Left ventricle myocardium inferior (tissue), 1 donor: ENCODE measurements at regions not wholly inside any gene's neighbourhood (a gene's known extent, or its start where the extent isn't known, plus 50 kb on each side); places are given as distances from the start of the nearest gene placed in this dataset.

ENCODE experiments used
- DNase-seq: peaks from one replicate; pipeline ENCODE4 v3.0.0-alpha.2; 2020
- H3K27ac ChIP-seq: fragments of 200-600 bp; replicated peaks from 2 replicates; pipeline ENCODE4 v1.8.0; 2021
- H3K27me3 ChIP-seq: fragments of 200-600 bp; 2 replicates; pipeline ENCODE4 v1.8.0; 2021; ENCODE audit warnings: low read depth
- H3K36me3 ChIP-seq: fragments of 200-600 bp; 2 replicates; pipeline ENCODE4 v1.8.0; 2021
- H3K4me1 ChIP-seq: fragments of 200-600 bp; 2 replicates; pipeline ENCODE4 v1.8.0; 2021
- H3K4me3 ChIP-seq: fragments of 200-600 bp; 2 replicates; pipeline ENCODE4 v1.8.0; 2021; ENCODE audit warnings: mild to moderate bottlenecking, moderate library complexity
- H3K9me3 ChIP-seq: fragments of 200-600 bp; replicated peaks from 2 replicates; pipeline ENCODE4 v1.8.0; 2021
- CTCF ChIP-seq: fragments of 200-600 bp; IDR thresholded peaks from 2 replicates; pipeline ENCODE4 v1.8.0; 2021; ENCODE audit warnings: antibody characterized with exemption, mild to moderate bottlenecking, borderline replicate concordance
- intact Hi-C: fragments of 100-400 bp; cut with micrococcal nuclease; formaldehyde crosslinking; loops from one replicate; pipeline ENCODE4 v1.11.0; 2022
- donor health status: DM: no; HTN: yes; CAD: no; lungs with severe emphysema.

- intact Hi-C loops = no loop called here
- peak; percentile 57 for DNase-seq
- Histone ChIP-seq H3K36me3 (no peaks in the 10 kb centered on the region), H3K27me3 (no peaks in the 10 kb centered on the region), H3K4me3 (peak overlapping the region; percentile 19), H3K9me3 (no peaks in the 10 kb centered on the region), H3K4me1 (peaks cover 25% of the 10 kb centered on the region), H3K27ac (peak overlapping the region; percentile 89)
- TF ChIP-seq CTCF = no peak
Observed at GRCh38 chr16:85514598-85515318, 98.4 kb upstream of the GSE1 start.

- no peak for DNase-seq
- intact Hi-C loops = no loop called here
Observed at GRCh38 chr16:85515319-85515745, 97.8 kb upstream of the GSE1 start.

GRCh38 chr16:85515830-85516397, 97.2 kb upstream of the GSE1 start:
- Histone ChIP-seq H3K4me3 (no peak overlapping the region), H3K4me1 (peaks cover 25% of the 10 kb centered on the region), H3K27me3 (no peaks in the 10 kb centered on the region), H3K36me3 (no peaks in the 10 kb centered on the region), H3K9me3 (no peaks in the 10 kb centered on the region), H3K27ac (no peak overlapping the region)
- TF ChIP-seq CTCF = no peak
- intact Hi-C loops = no loop called here
- DNase-seq = no peak

More at GRCh38 chr16:85515319-85515745, 97.8 kb upstream of the GSE1 start:
- no peak for TF ChIP-seq CTCF
- no peaks in the 10 kb centered on the region for H3K9me3 ChIP-seq
- H3K27me3 ChIP-seq = no peaks in the 10 kb centered on the region
- H3K36me3 ChIP-seq = no peaks in the 10 kb centered on the region
- peaks cover 25% of the 10 kb centered on the region for H3K4me1 ChIP-seq
- peak overlapping the region; percentile 89 for H3K27ac ChIP-seq
- peak overlapping the region; percentile 19 for H3K4me3 ChIP-seq

GRCh38 chr16:85517154-85517553, 96.0 kb upstream of the GSE1 start:
- intact Hi-C loops = no loop called here
- H3K36me3 ChIP-seq = no peaks in the 10 kb centered on the region
- H3K4me3 ChIP-seq = no peak overlapping the region
- no peaks in the 10 kb centered on the region for H3K27me3 ChIP-seq
- H3K9me3 ChIP-seq = no peaks in the 10 kb centered on the region
- H3K27ac ChIP-seq = no peak overlapping the region
- peaks cover 26% of the 10 kb centered on the region for H3K4me1 ChIP-seq
- TF ChIP-seq CTCF = no peak
- DNase-seq = no peak

GRCh38 chr16:85517563-85518179, 95.5 kb upstream of the GSE1 start:
- Histone ChIP-seq H3K27me3 (no peaks in the 10 kb centered on the region), H3K36me3 (no peaks in the 10 kb centered on the region), H3K4me1 (peaks cover 31% of the 10 kb centered on the region), H3K4me3 (no peak overlapping the region), H3K27ac (no peak overlapping the region), H3K9me3 (no peaks in the 10 kb centered on the region)
- DNase-seq = no peak
- intact Hi-C loops = no loop called here
- TF ChIP-seq CTCF = no peak
